KMS-11 (cell line): ENCODE measurements at regions not wholly inside any gene's neighbourhood (a gene's known extent, or its start where the extent isn't known, plus 50 kb on each side); places are given as distances from the start of the nearest gene placed in this dataset.
"Not testable (repeated sequence)": the region's sequence is repeated elsewhere in the genome, so short reads cannot be mapped to it uniquely, and the experiment has no call there.

ENCODE experiments used
- H2AFZ ChIP-seq: fragments of 200-600 bp; sonication (generic); 2 replicates; pipeline ENCODE4 v1.6.1; 2016; ENCODE audit warnings: antibody characterized with exemption, mixed run types, low read depth
- H3K27ac ChIP-seq: fragments of 200-600 bp; sonication (generic); 2 replicates; pipeline ENCODE4 v1.6.1; 2016; ENCODE audit warnings: mild to moderate bottlenecking, mixed run types
- H3K27me3 ChIP-seq: fragments of 200-600 bp; sonication (generic); 2 replicates; pipeline ENCODE4 v1.6.1; 2017; ENCODE audit warnings: mild to moderate bottlenecking, low read depth, mixed run types, moderate library complexity; ENCODE audit not compliant: insufficient read depth
- H3K36me3 ChIP-seq: fragments of 200-600 bp; sonication (generic); 2 replicates; pipeline ENCODE4 v1.6.1; 2017; ENCODE audit warnings: mild to moderate bottlenecking, mixed run types; ENCODE audit not compliant: insufficient read depth
- H3K4me1 ChIP-seq: fragments of 200-600 bp; sonication (generic); 2 replicates; pipeline ENCODE4 v1.6.1; 2016; ENCODE audit warnings: mild to moderate bottlenecking, low read depth, mixed run types; ENCODE audit not compliant: poor library complexity, severe bottlenecking
- H3K4me2 ChIP-seq: fragments of 200-600 bp; sonication (generic); 2 replicates; pipeline ENCODE4 v1.7.0; 2016; ENCODE audit warnings: mild to moderate bottlenecking, mixed run types
- H3K4me3 ChIP-seq: fragments of 200-600 bp; sonication (generic); IDR thresholded peaks from 2 replicates; pipeline ENCODE4 v1.6.1; 2017; ENCODE audit warnings: low read depth, low read length, mixed read lengths; ENCODE audit not compliant: insufficient read depth
- H3K79me2 ChIP-seq: fragments of 200-600 bp; sonication (generic); 2 replicates; pipeline ENCODE4 v1.6.1; 2016; ENCODE audit warnings: low read depth, mixed run types; ENCODE audit not compliant: insufficient read depth
- H3K9ac ChIP-seq: fragments of 200-600 bp; sonication (generic); 2 replicates; pipeline ENCODE4 v1.6.1; 2016; ENCODE audit warnings: mild to moderate bottlenecking, mixed run types
- H4K20me1 ChIP-seq: fragments of 200-600 bp; sonication (generic); 2 replicates; pipeline ENCODE4 v1.6.1; 2016; ENCODE audit warnings: mild to moderate bottlenecking, mixed run types; ENCODE audit not compliant: insufficient read depth
- CTCF ChIP-seq: fragments of 200-600 bp; sonication (generic); conservative IDR thresholded peaks from 2 replicates; pipeline ENCODE4 v1.6.1; 2017; ENCODE audit warnings: low read depth, mild to moderate bottlenecking, antibody characterized with exemption, low read length, moderate library complexity, mixed read lengths

DNA sequence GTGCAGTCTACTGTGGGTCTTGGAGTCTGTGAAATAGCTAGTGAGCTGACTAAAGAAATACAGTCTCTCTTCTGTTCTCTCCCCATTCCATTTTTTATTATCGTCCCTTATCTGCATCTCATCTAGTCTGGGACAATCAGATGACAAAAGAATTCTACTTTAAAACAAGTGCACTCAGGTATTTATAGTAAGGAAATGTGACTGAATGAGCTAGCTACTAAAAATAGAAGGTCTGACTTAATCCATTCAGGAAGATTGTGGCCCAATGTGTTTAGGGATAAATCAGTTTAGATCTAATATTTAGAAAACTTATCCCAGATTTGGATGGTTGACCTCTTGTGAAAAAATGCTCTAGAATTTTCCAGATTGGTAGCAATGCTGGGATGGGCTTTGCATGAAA is 126.8 kb upstream of the NRXN3 start:
- Histone ChIP-seq H3K27me3 (no peaks in the 10 kb centered on the region), H4K20me1 (no peaks in the 10 kb centered on the region)

DNA sequence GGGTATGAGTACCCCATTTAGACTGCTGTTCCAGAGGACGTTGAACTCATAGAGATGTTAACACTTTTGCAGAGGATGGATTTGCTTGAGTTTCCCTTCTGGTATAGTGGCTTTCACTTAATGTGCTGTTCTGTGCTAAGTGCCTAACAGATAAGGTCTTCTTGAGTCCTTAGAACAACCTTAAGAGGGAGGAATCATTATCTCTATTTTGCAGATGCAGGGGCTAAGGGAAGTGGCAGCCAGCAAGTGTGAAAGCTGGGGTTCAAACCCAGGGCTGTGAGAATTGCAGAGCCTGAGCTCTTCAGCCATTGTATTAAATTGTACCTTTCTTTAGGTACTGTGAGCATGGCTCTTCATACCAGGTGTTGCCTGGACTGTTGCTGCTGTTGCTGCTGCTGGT is 122.1 kb upstream of the NRXN3 start:
- Histone ChIP-seq H2AFZ (no peak overlapping the region), H3K79me2 (no peaks in the 10 kb centered on the region), H3K4me1 (no peaks in the 10 kb centered on the region), H3K9ac (no peak overlapping the region), H3K27me3 (no peaks in the 10 kb centered on the region), H3K4me2 (no peak overlapping the region), H3K36me3 (no peaks in the 10 kb centered on the region), H4K20me1 (no peaks in the 10 kb centered on the region), H3K4me3 (no peak overlapping the region), H3K27ac (no peak overlapping the region)
- TF ChIP-seq CTCF = no peak

More for the DNA sequence above, 126.8 kb upstream of the NRXN3 start:
- Histone ChIP-seq H3K27ac (no peak overlapping the region), H3K4me2 (no peak overlapping the region), H3K79me2 (no peaks in the 10 kb centered on the region), H3K9ac (no peak overlapping the region), H3K4me1 (no peaks in the 10 kb centered on the region), H3K4me3 (no peak overlapping the region), H2AFZ (no peak overlapping the region), H3K36me3 (no peaks in the 10 kb centered on the region)
- TF ChIP-seq CTCF = no peak

- H3K4me1 ChIP-seq, H3K4me2 ChIP-seq, H3K36me3 ChIP-seq, H4K20me1 ChIP-seq, H3K27me3 ChIP-seq, H3K9ac ChIP-seq, H2AFZ ChIP-seq, H3K27ac ChIP-seq, H3K79me2 ChIP-seq, H3K4me3 ChIP-seq: not testable (repeated sequence)
Measured at GRCh38 chr14:78056890-78057289, 113.3 kb upstream of the NRXN3 start.

- TF ChIP-seq CTCF = no peak
- Histone ChIP-seq H3K36me3 (no peaks in the 10 kb centered on the region), H3K9ac (no peak overlapping the region), H3K79me2 (no peaks in the 10 kb centered on the region), H2AFZ (no peak overlapping the region), H3K4me1 (no peaks in the 10 kb centered on the region), H3K4me2 (no peak overlapping the region), H3K4me3 (no peak overlapping the region), H3K27me3 (no peaks in the 10 kb centered on the region), H4K20me1 (no peaks in the 10 kb centered on the region), H3K27ac (no peak overlapping the region)
Measured at GRCh38 chr14:78070344-78070743, 99.8 kb upstream of the NRXN3 start.

DNA sequence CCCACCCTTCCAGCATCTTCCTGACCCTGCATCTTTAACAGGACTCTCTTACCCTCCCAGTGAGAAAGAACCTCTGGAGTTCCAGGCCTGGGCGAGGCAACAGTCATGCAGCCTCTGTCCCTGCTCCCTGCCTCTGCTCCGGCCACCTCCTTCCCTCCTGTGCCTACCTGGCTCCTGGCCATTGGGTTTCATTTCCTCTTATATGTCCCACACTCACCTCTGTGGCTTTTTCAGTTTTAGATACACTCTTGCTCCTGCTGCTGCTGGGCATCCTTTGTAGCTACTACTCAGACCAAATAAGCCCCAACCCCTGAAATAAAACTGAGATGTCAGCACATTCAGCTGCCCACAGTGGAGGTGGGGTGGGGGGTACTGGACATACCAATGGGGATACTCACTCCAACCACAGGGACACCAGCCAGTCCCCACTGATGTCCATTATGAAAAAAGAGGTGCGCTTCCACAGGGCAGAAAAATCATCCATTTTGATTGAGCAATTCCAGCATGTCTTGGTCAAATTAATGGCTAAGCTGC is 99.1 kb upstream of the NRXN3 start:
- Histone ChIP-seq H3K36me3 (no peaks in the 10 kb centered on the region), H3K4me3 (no peak overlapping the region), H4K20me1 (no peaks in the 10 kb centered on the region), H3K27me3 (no peaks in the 10 kb centered on the region), H3K27ac (no peak overlapping the region), H3K4me2 (no peak overlapping the region), H3K79me2 (no peaks in the 10 kb centered on the region), H3K4me1 (no peaks in the 10 kb centered on the region), H2AFZ (no peak overlapping the region), H3K9ac (no peak overlapping the region)
- TF ChIP-seq CTCF = no peak
